ENCODE measurements at regions not wholly inside any gene's neighbourhood (a gene's known extent, or its start where the extent isn't known, plus 50 kb on each side); places are given as distances from the start of the nearest gene placed in this dataset.

- Histone ChIP-seq H3K9me3 (ENCODE audit: control insufficient read depth, insufficient read depth, low read length) (no peaks in the 10 kb centered on the region), H3K4me2 (ENCODE audit: low read depth, low read length) (no peak overlapping the region), H3K79me1 (ENCODE audit: low read depth in 1 of 2, low read length in 2 of 2) (no peaks in the 10 kb centered on the region), H3K36me3 (ENCODE audit: control insufficient read depth, insufficient read depth, low read length) (no peaks in the 10 kb centered on the region), H3K18ac (ENCODE audit: low read depth, low read length) (no peak overlapping the region), H3K9me1 (ENCODE audit: insufficient read depth, low read length) (no peaks in the 10 kb centered on the region), H3K9ac (ENCODE audit: low read depth, low read length) (no peak overlapping the region), H3K14ac (replicated peaks; ENCODE audit: low read depth, low read length) (no peak overlapping the region), H4K91ac (ENCODE audit: insufficient read depth, low read depth, low read length) (no peak overlapping the region), H3K4me1 (ENCODE audit: control insufficient read depth, insufficient read depth, low read length) (no peaks in the 10 kb centered on the region), H3K56ac (ENCODE audit: extremely low read depth, insufficient read depth, low read length) (no peak overlapping the region), H2AFZ (replicated peaks; ENCODE audit: low read length, poor library complexity) (no peak overlapping the region), H4K20me1 (ENCODE audit: insufficient read depth, low read length) (no peaks in the 10 kb centered on the region), H3K4ac (ENCODE audit: low read depth, low read length) (no peak overlapping the region), H3K27ac (ENCODE audit: insufficient read depth, low read length) (no peak overlapping the region), H4K5ac (ENCODE audit: low read depth, low read length) (no peak overlapping the region), H3K27me3 (ENCODE audit: control insufficient read depth, insufficient read depth, low read length) (no peaks in the 10 kb centered on the region), H2AK5ac (ENCODE audit: low read depth, low read length) (no peak overlapping the region), H2BK20ac (ENCODE audit: low read depth, low read length) (no peak overlapping the region), H4K8ac (ENCODE audit: low read depth in 2 of 2, low read length in 2 of 2) (no peak overlapping the region), H2AK9ac (replicated peaks; ENCODE audit: low read depth, low read length, poor library complexity) (no peak overlapping the region), H3K4me3 (ENCODE audit: insufficient read depth, low read depth, low read length) (no peak overlapping the region), H2BK120ac (ENCODE audit: low read depth, low read length) (no peak overlapping the region), H3K23ac (ENCODE audit: low read depth, low read length) (no peak overlapping the region), H2BK5ac (ENCODE audit: low read depth, low read length, poor library complexity, severe bottlenecking) (no peak overlapping the region), H2BK15ac (ENCODE audit: low read depth, low read length) (no peak overlapping the region)
- ATAC-seq (ENCODE audit: low read depth): no peak
- TF ChIP-seq RCOR1 (IDR thresholded peaks at IDR 0.05; ENCODE audit: insufficient replicate concordance, low read length) (no peak), NFE2L2 (IDR thresholded peaks at IDR 0.05; ENCODE audit: low read depth, low read length) (no peak), MAZ (IDR thresholded peaks at IDR 0.05; ENCODE audit: borderline replicate concordance, low read depth, low read length) (no peak), RAD21 (IDR thresholded peaks at IDR 0.05; ENCODE audit: low read length) (no peak), BHLHE40 (IDR thresholded peaks at IDR 0.05; ENCODE audit: low read depth, low read length) (no peak), RFX5 (IDR thresholded peaks at IDR 0.05; ENCODE audit: low read depth, low read length) (no peak)
- dilution Hi-C loops (cut with HindIII; ENCODE audit: low sequenced_read_pairs, unreplicated experiment): no loop called here
- WGBS, 2 experiments (ENCODE audit: extremely low coverage in 2 of 2, insufficient read length in 1 of 2): no CpG with 5 or more reads among the region's 2 CpGs
- no peak for DNase-seq
- no TSS peak for BruUV-seq (replicated peaks)
- intact Hi-C loops (cut with micrococcal nuclease): no loop called here
- in situ Hi-C loops (cut with MboI; ENCODE audit: low sequenced_read_pairs): no loop called here
- CTCF ChIA-PET: no interaction called here
- POLR2A ChIA-PET (ENCODE audit: unreplicated experiment): no interaction called here
Measured at GRCh38 chr2:3121601-3122000, 256.0 kb downstream of the EIPR1 start.
